Peyer's patch (tissue), 4 donors: ENCODE measurements at regions not wholly inside any gene's neighbourhood (a gene's known extent, or its start where the extent isn't known, plus 50 kb on each side); places are given as distances from the start of the nearest gene placed in this dataset.

Experiments used
- CTCF ChIP-seq, 6 experiments: fragments of 450-650 bp in 4 of 6; fragments of 200-600 bp in 2 of 6; sonication (generic) in 1 of 6; IDR thresholded peaks; one replicate each; pipeline ENCODE4 v1.5.1; 2017 to 2019; ENCODE audit warnings: antibody characterized with exemption in 6 of 6, mild to moderate bottlenecking in 3 of 6, moderate library complexity in 1 of 6
- POLR2A ChIP-seq, 2 donors: fragments of 450-650 bp; IDR thresholded peaks; one replicate each; pipeline ENCODE4 v1.5.1; 2017; ENCODE audit warnings: antibody characterized with exemption in 2 of 2, mild to moderate bottlenecking in 2 of 2, moderate library complexity in 2 of 2

DNA sequence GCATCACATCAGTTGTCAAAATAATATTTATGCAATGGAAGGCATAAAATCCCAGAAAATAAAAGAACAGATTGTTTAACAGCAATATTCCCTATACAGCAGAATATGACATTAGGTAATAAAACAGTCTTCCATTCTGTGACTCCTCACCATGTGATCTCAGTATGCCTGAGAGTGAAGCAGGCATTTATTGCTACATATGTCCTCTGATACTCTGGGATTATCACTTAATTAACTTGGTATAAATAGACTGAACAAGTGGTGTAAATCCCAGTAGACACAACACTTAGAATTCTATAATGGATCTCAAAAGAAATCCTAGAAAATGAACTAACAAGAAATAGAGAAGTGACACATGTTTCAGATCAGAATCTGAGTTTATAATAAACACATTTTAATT lies 841.3 kb downstream of the PDHA2 start:
- TF ChIP-seq POLR2A (IDR thresholded peaks at IDR 0.05) = no peak
- no peak for TF ChIP-seq CTCF (IDR thresholded peaks at IDR 0.05)
